ENCODE measurements at regions not wholly inside any gene's neighbourhood (a gene's known extent, or its start where the extent isn't known, plus 50 kb on each side); places are given as distances from the start of the nearest gene placed in this dataset.

- TF ChIP-seq CTCF (IDR thresholded peaks at IDR 0.05; ENCODE audit: low read depth, low read length) (no peak), EZH2phosphoT487 (IDR thresholded peaks at IDR 0.05; ENCODE audit: low read depth) (no peak)
Measured at GRCh38 chr18:78562531-78562961, 417.1 kb upstream of the SALL3 start.
